ENCODE measurements at regions not wholly inside any gene's neighbourhood (a gene's known extent, or its start where the extent isn't known, plus 50 kb on each side); places are given as distances from the start of the nearest gene placed in this dataset.

GRCh38 chr5:66344544-66344943 is 200.4 kb downstream of the SREK1 start:
- Histone ChIP-seq H3K4ac (replicated peaks; ENCODE audit: insufficient read length, low read depth, low read length) (no peak overlapping the region), H2AFZ (ENCODE audit: low read length) (0 out of 2 replicates have a peak overlapping the region, but pooled peaks have one; percentile 25), H3K27me3 (replicated peaks in 1 of 4; ENCODE audit: control insufficient read depth in 3 of 4, extremely low read depth in 1 of 4, insufficient read depth in 3 of 4, low read length in 3 of 4) (no peaks in the 10 kb centered on the region), H2BK20ac (ENCODE audit: low read length) (no peak overlapping the region), H3K9me3 (ENCODE audit: insufficient read depth in 2 of 2, low read depth in 1 of 2, low read length in 1 of 2) (no peaks in the 10 kb centered on the region), H4K91ac (replicated peaks; ENCODE audit: insufficient read length, low read length) (no peak overlapping the region), H3K23me2 (ENCODE audit: low read depth, low read length) (no peaks in the 10 kb centered on the region), H3K23ac (ENCODE audit: insufficient read length) (no peak overlapping the region), H4K5ac (ENCODE audit: insufficient read length, low read depth, low read length) (no peak overlapping the region), H2BK15ac (ENCODE audit: low read length) (no peak overlapping the region), H2BK12ac (ENCODE audit: low read depth, low read length) (no peak overlapping the region), H2BK5ac (ENCODE audit: low read depth, low read length) (no peak overlapping the region), H3K36me3 (ENCODE audit: control insufficient read depth in 2 of 4, insufficient read depth in 4 of 4, low read length in 3 of 4) (no peaks in the 10 kb centered on the region), H2BK120ac (replicated peaks; ENCODE audit: low read depth, low read length) (no peak overlapping the region), H3K79me2 (ENCODE audit: control insufficient read depth in 1 of 2, insufficient read depth in 2 of 2, low read length in 2 of 2) (no peaks in the 10 kb centered on the region), H3K4me1 (replicated peaks in 1 of 4; ENCODE audit: control insufficient read depth in 3 of 4, insufficient read depth in 4 of 4, low read length in 3 of 4) (no peaks in the 10 kb centered on the region), H3K56ac (replicated peaks; ENCODE audit: insufficient read length, low read depth, low read length) (no peak overlapping the region), H3K9ac (replicated peaks in 1 of 4; ENCODE audit: extremely low read depth in 1 of 4, low read depth in 3 of 4, low read length in 3 of 4) (no peak overlapping the region), H3K4me3 (ENCODE audit: extremely low read depth in 1 of 4, insufficient read depth in 2 of 4, low read depth in 3 of 4, low read length in 4 of 4) (no peak overlapping the region), H2AK5ac (ENCODE audit: low read depth, low read length) (no peak overlapping the region), H3K79me1 (ENCODE audit: low read depth, low read length) (no peaks in the 10 kb centered on the region), H4K8ac (ENCODE audit: extremely low read depth, insufficient read depth, low read length) (no peak overlapping the region), H3K18ac (ENCODE audit: extremely low read depth, low read length) (no peak overlapping the region), H3K27ac (ENCODE audit: low read depth, low read length) (no peak overlapping the region), H3K14ac (ENCODE audit: insufficient read length) (no peak overlapping the region), H3K4me2 (ENCODE audit: insufficient read depth in 1 of 2, low read depth in 2 of 2, low read length in 2 of 2) (no peak overlapping the region), H4K20me1 (replicated peaks in 1 of 2; ENCODE audit: control insufficient read depth in 1 of 2, insufficient read depth in 2 of 2, low read length in 2 of 2) (no peaks in the 10 kb centered on the region)
- CTCF ChIA-PET (ENCODE audit: partially characterized antibody): interaction anchor here (0.6 to 2.8 kb wide), 7 partner anchors 11 to 731 kb away, joined by 3 to 17 read pairs (median 4); no protein-coding TSS in a partner anchor
- 50% methylated on average over 1 of the region's 1 CpG; no CpG with 5 or more reads in 1 of the 2 experiments for WGBS, 2 experiments (ENCODE audit: extremely low coverage in 1 of 2, insufficient coverage in 1 of 2, insufficient read length in 1 of 2, insufficient replicate concordance in 2 of 2, low coverage in 1 of 2, low lambda C conversion rate in 2 of 2, missing lambda C conversion rate in 1 of 2)
- FAIRE-seq: no peak
- DNase-seq (ENCODE audit: low read depth in 1 of 2, low spot score in 2 of 2): no peak
- TF ChIP-seq SP2 (IDR thresholded peaks at IDR 0.05; ENCODE audit: low read length) (no peak), HDAC2 (IDR thresholded peaks at IDR 0.05; ENCODE audit: borderline replicate concordance in 1 of 2, low read depth in 2 of 2, low read length in 2 of 2) (no peak), CHD1 (IDR thresholded peaks at IDR 0.05; ENCODE audit: low read depth, low read length) (no peak), POLR2AphosphoS5 (IDR thresholded peaks at IDR 0.05; ENCODE audit: low read depth, low read length) (no peak), CBX5 (IDR thresholded peaks at IDR 0.05; ENCODE audit: low read depth, low read length) (no peak), ZNF274 (IDR thresholded peaks at IDR 0.05; ENCODE audit: borderline replicate concordance, extremely low read depth, low read length) (no peak), POLR2A (IDR thresholded peaks at IDR 0.05; ENCODE audit: control extremely low read depth in 1 of 2, low read depth in 2 of 2, low read length in 2 of 2) (no peak), CTBP2 (IDR thresholded peaks at IDR 0.05; ENCODE audit: borderline replicate concordance, insufficient read depth, insufficient read length, low read length) (no peak), RNF2 (IDR thresholded peaks at IDR 0.05; ENCODE audit: borderline replicate concordance, low read depth, low read length, missing control alignments, poor library complexity, severe bottlenecking) (no peak), SP4 (IDR thresholded peaks at IDR 0.05; ENCODE audit: low read length) (no peak)
- POLR2A ChIA-PET (ENCODE audit: partially characterized antibody): no interaction called here
